Chondrocyte (in vitro differentiated cells): ENCODE measurements at regions not wholly inside any gene's neighbourhood (a gene's known extent, or its start where the extent isn't known, plus 50 kb on each side); places are given as distances from the start of the nearest gene placed in this dataset.

Experiments used
- DNase-seq: peaks from one replicate; pipeline ENCODE4 v3.0.0; 2021; ENCODE audit warnings: mixed read lengths, low spot score
- H3K27ac Mint-ChIP-seq: one replicate; pipeline ENCODE4 v1.8.0; 2021; ENCODE audit warnings: mild to moderate bottlenecking, moderate library complexity, mixed read lengths; ENCODE audit not compliant: unreplicated experiment
- H3K27me3 Mint-ChIP-seq: 2 replicates; pipeline ENCODE4 v1.8.0; 2021; ENCODE audit warnings: low read depth, mixed read lengths
- H3K36me3 Mint-ChIP-seq: 2 replicates; pipeline ENCODE4 v1.8.0; 2021; ENCODE audit warnings: low read depth, mixed read lengths
- H3K4me1 Mint-ChIP-seq: 2 replicates; pipeline ENCODE4 v1.8.0; 2021; ENCODE audit warnings: low read depth, mild to moderate bottlenecking, mixed read lengths
- H3K4me3 Mint-ChIP-seq: one replicate; pipeline ENCODE4 v1.8.0; 2021; ENCODE audit warnings: mild to moderate bottlenecking, moderate library complexity, mixed read lengths; ENCODE audit not compliant: unreplicated experiment
- H3K9me3 Mint-ChIP-seq: 2 replicates; pipeline ENCODE4 v1.8.0; 2021; ENCODE audit warnings: low read depth, mixed read lengths
- CTCF ChIP-seq: fragments of 200-600 bp; sonication (generic); IDR thresholded peaks from 2 replicates; pipeline ENCODE4 v1.5.0; 2021; ENCODE audit warnings: antibody characterized with exemption, mild to moderate bottlenecking, moderate library complexity

GRCh38 chr5:54743581-54743980 lies 226.0 kb downstream of the SNX18 start:
- no peak overlapping the region for H3K4me3 Mint-ChIP-seq
- peak overlapping the region; percentile 92 for H3K27ac Mint-ChIP-seq
- no peak for DNase-seq
- H3K4me1 Mint-ChIP-seq = peaks cover 23% of the 10 kb centered on the region
- H3K27me3 Mint-ChIP-seq = no peaks in the 10 kb centered on the region
- TF ChIP-seq CTCF = no peak
- H3K36me3 Mint-ChIP-seq = no peaks in the 10 kb centered on the region
- H3K9me3 Mint-ChIP-seq = no peaks in the 10 kb centered on the region

- Mint-ChIP-seq H3K36me3 (no peaks in the 10 kb centered on the region), H3K4me3 (no peak overlapping the region), H3K9me3 (no peaks in the 10 kb centered on the region), H3K27ac (peak overlapping the region; percentile 42), H3K27me3 (no peaks in the 10 kb centered on the region), H3K4me1 (peaks cover 26% of the 10 kb centered on the region)
- TF ChIP-seq CTCF = peak; percentile 44
- no peak for DNase-seq
These were observed 224.9 kb downstream of the SNX18 start for GRCh38 chr5:54742417-54742891.

- TF ChIP-seq CTCF = no peak
- H3K36me3 Mint-ChIP-seq = no peaks in the 10 kb centered on the region
- H3K4me1 Mint-ChIP-seq = peaks cover 26% of the 10 kb centered on the region
These were observed 224.2 kb downstream of the SNX18 start for GRCh38 chr5:54741711-54742110.

GRCh38 chr5:54740141-54740540 lies 222.6 kb downstream of the SNX18 start:
- no peaks in the 10 kb centered on the region for H3K9me3 Mint-ChIP-seq
- no peak for TF ChIP-seq CTCF
- H3K27ac Mint-ChIP-seq = no peak overlapping the region
- no peak overlapping the region for H3K4me3 Mint-ChIP-seq
- no peaks in the 10 kb centered on the region for H3K36me3 Mint-ChIP-seq
- H3K4me1 Mint-ChIP-seq = peaks cover 26% of the 10 kb centered on the region
- H3K27me3 Mint-ChIP-seq = no peaks in the 10 kb centered on the region
- no peak for DNase-seq

More at GRCh38 chr5:54741711-54742110, 224.2 kb downstream of the SNX18 start:
- DNase-seq = no peak
- Mint-ChIP-seq H3K27ac (no peak overlapping the region), H3K4me3 (no peak overlapping the region), H3K9me3 (no peaks in the 10 kb centered on the region), H3K27me3 (no peaks in the 10 kb centered on the region)

GRCh38 chr5:54739371-54739770 lies 221.8 kb downstream of the SNX18 start:
- no peak overlapping the region for H3K4me3 Mint-ChIP-seq
- no peaks in the 10 kb centered on the region for H3K27me3 Mint-ChIP-seq
- H3K36me3 Mint-ChIP-seq = no peaks in the 10 kb centered on the region
- no peaks in the 10 kb centered on the region for H3K9me3 Mint-ChIP-seq
- H3K27ac Mint-ChIP-seq = no peak overlapping the region
- H3K4me1 Mint-ChIP-seq = peaks cover 23% of the 10 kb centered on the region
- no peak for TF ChIP-seq CTCF
- no peak for DNase-seq
